DOHH2 (cell line): ENCODE measurements at regions not wholly inside any gene's neighbourhood (a gene's known extent, or its start where the extent isn't known, plus 50 kb on each side); places are given as distances from the start of the nearest gene placed in this dataset.

Experiments
- CTCF ChIP-seq: fragments of 200-600 bp; sonication (generic); IDR thresholded peaks from one replicate; pipeline ENCODE4 v1.5.1; 2014; ENCODE audit warnings: antibody characterized with exemption, mild to moderate bottlenecking, low read depth, low read length; ENCODE audit not compliant: poor library complexity, severe bottlenecking
- EZH2phosphoT487 ChIP-seq: fragments of 200-600 bp; sonication (generic); IDR thresholded peaks from 2 replicates; pipeline ENCODE4 v1.6.1; 2017; ENCODE audit warnings: borderline replicate concordance, mild to moderate bottlenecking, antibody characterized with exemption, low read length, moderate library complexity, mixed read lengths

GRCh38 chr13:73335944-73336343 is 277.1 kb downstream of the KLF5 start:
- TF ChIP-seq CTCF (no peak), EZH2phosphoT487 (no peak)
